RWPE1 (cell line): ENCODE measurements at regions not wholly inside any gene's neighbourhood (a gene's known extent, or its start where the extent isn't known, plus 50 kb on each side); places are given as distances from the start of the nearest gene placed in this dataset.

Experiments used
- CTCF ChIA-PET: fragments of 350-600 bp; sonication (Branson Sonifier 250); formaldehyde crosslinking; extraction: SDS; loops from one replicate; lab custom pipeline; 2021; lab: Yijun Ruan, JAX
- POLR2A ChIA-PET: fragments of 400-600 bp; formaldehyde crosslinking; extraction: SDS; loops from one replicate; lab custom pipeline; 2020; ENCODE audit warnings: antibody characterized with exemption; ENCODE audit not compliant: low non-redundant PET; lab: Yijun Ruan, JAX
- DNase-seq: peaks from one replicate; pipeline ENCODE4 v3.0.0; 2012; ENCODE audit warnings: low spot score
- H3K27ac ChIP-seq: fragments of 450-650 bp; 2 replicates; pipeline ENCODE4 v1.5.1; 2017
- TF ChIP-seq, protein P1 (sequence below): fragments of 450-650 bp; conservative IDR thresholded peaks from 2 replicates; pipeline ENCODE4 v1.5.1; 2017; ENCODE audit warnings: low read depth, mild to moderate bottlenecking

DNA sequence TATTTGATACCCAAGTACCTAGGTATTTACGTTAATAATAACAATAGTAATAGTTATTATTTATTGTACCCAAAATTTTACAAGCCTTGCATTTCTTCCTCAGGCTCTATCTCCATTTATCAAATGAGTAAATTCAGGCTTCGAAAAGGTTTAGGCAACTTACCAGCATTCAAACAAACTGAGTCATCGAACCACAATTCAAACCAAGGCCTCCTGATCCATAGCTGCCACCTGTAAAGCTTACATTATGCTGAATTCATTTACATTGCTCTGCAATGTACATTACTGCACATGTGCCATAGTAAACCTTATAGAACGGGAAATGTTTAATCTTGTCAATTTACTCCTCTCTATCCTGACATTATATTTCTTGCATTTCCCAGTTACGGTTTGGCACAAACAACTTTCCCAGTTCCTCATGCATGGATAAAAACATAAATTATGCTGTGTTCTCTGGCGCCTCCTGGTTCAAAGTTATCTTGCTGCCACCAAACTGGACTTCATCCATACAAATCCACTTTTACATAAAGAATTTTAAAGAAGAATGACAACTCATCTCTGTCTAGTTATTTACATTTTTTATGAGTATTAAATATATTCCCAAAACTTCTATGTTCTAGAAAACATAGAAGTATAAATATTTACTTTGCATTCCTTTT lies 360.6 kb upstream of the SOX9 start:
- CTCF ChIA-PET, result interaction anchor here (0.5 to 1.4 kb wide), 3 partner anchors 287 to 1373 kb away, joined by 3 to 4 read pairs (median 4); no protein-coding TSS in a partner anchor

DNA sequence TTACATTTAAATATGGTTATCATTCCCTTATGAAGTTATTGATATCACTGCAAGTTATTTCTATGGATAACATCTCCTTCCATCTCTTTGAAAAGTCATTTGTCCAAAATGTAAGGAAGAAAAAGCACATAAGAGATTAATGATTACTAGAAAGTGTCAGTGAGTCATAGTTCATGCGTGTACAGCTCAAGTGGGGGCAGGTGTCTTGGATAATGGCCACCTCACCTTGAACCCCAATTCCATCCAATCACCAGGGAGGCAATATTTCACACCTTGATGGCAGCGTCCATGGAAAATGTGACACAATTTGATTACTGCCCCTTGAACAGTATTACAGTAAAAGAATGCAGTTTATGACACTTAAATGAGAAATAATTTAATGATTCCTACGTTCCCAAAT lies 358.3 kb upstream of the SOX9 start:
- ChIA-PET POLR2A (no interaction called here), CTCF (no interaction called here)
- DNase-seq, result no peak
- no peak overlapping the region for H3K27ac ChIP-seq
- TF ChIP-seq, protein P1, sequence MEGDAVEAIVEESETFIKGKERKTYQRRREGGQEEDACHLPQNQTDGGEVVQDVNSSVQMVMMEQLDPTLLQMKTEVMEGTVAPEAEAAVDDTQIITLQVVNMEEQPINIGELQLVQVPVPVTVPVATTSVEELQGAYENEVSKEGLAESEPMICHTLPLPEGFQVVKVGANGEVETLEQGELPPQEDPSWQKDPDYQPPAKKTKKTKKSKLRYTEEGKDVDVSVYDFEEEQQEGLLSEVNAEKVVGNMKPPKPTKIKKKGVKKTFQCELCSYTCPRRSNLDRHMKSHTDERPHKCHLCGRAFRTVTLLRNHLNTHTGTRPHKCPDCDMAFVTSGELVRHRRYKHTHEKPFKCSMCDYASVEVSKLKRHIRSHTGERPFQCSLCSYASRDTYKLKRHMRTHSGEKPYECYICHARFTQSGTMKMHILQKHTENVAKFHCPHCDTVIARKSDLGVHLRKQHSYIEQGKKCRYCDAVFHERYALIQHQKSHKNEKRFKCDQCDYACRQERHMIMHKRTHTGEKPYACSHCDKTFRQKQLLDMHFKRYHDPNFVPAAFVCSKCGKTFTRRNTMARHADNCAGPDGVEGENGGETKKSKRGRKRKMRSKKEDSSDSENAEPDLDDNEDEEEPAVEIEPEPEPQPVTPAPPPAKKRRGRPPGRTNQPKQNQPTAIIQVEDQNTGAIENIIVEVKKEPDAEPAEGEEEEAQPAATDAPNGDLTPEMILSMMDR, result no peak

More for the DNA sequence above, 360.6 kb upstream of the SOX9 start:
- POLR2A ChIA-PET, result no interaction called here
- H3K27ac ChIP-seq, result no peak overlapping the region
- TF ChIP-seq, protein P1, result no peak
- peak; percentile 44 for DNase-seq

- CTCF ChIA-PET, result interaction anchor here (0.5 kb wide), 1 partner anchor 677 kb away, joined by 4 read pairs; no protein-coding TSS in a partner anchor
- TF ChIP-seq, protein P1, result no peak
- peak; percentile 3 for DNase-seq
- H3K27ac ChIP-seq, result no peak overlapping the region
- POLR2A ChIA-PET, result no interaction called here
These were observed 356.3 kb upstream of the SOX9 start for GRCh38 chr17:71764505-71764904.

DNA sequence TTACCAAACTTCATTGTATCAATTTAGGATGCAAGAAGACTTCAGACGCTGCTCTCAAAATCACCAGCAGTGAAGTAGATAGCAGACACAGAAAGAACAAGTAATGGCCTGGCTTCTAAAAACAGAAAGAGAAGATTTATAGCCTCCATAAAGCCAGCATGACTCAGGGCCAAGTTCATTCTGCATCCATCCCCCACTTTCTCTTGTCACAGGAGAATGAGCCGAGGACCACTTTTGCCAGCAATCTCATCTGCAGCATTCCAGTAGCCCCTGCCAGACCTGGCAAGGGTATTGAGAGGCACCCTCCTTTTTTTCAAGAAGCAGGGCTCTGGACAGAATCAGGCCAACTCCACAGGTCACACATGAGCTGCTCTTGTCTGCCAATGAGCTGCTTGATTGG lies 355.4 kb upstream of the SOX9 start:
- H3K27ac ChIP-seq, result no peak overlapping the region
- ChIA-PET POLR2A (no interaction called here), CTCF (no interaction called here)
- no peak for DNase-seq
- TF ChIP-seq, protein P1, result no peak

DNA sequence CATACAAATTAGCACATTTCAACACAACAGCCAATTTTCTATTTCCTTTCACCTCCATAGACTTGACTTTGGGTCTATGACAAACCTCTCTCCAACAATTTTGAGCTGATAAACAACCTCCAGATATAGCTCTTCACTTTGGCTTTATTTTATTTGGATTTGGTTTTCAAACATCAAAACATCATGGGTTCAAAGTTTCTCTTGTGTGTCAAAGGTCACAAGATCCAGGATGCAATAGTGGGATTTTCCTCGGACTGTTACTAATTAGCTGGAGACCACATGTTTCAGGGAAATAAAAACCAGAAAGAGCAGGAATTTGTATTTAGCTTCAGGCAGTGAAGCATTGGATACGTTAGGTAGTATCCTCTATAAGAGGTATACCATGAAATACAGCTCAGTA lies 351.0 kb upstream of the SOX9 start:
- CTCF ChIA-PET, result interaction anchor here (0.6 to 0.7 kb wide), 2 partner anchors 39 to 576 kb away, joined by 3 to 4 read pairs; no protein-coding TSS in a partner anchor
- no peak for DNase-seq
- no peak overlapping the region for H3K27ac ChIP-seq
- POLR2A ChIA-PET, result interaction anchor here (0.7 kb wide), 1 partner anchor 246 kb away, joined by 3 read pairs; no protein-coding TSS in a partner anchor
- TF ChIP-seq, protein P1, result no peak

- ChIA-PET CTCF (no interaction called here), POLR2A (no interaction called here)
- H3K27ac ChIP-seq, result no peak overlapping the region
- TF ChIP-seq, protein P1, result no peak
- no peak for DNase-seq
These were observed 343.7 kb upstream of the SOX9 start for GRCh38 chr17:71777048-71777640.
